ENCODE measurements at regions not wholly inside any gene's neighbourhood (a gene's known extent, or its start where the extent isn't known, plus 50 kb on each side); places are given as distances from the start of the nearest gene placed in this dataset.

- H4K20me1 ChIP-seq (ENCODE audit: control insufficient read depth, insufficient read depth, low read depth, low read length): no peaks in the 10 kb centered on the region
- no peak for TF ChIP-seq CTCF (IDR thresholded peaks at IDR 0.05; ENCODE audit: low read depth, low read length, poor library complexity, severe bottlenecking)
- no peak for TF ChIP-seq EZH2phosphoT487 (IDR thresholded peaks at IDR 0.05; ENCODE audit: borderline replicate concordance, low read length)
- H3K79me2 ChIP-seq (ENCODE audit: control insufficient read depth, low read length): no peaks in the 10 kb centered on the region
- no peak overlapping the region for H3K4me2 ChIP-seq (ENCODE audit: low read length)
- no peaks in the 10 kb centered on the region for H3F3A ChIP-seq (ENCODE audit: control insufficient read depth, insufficient read depth)
- H3K9me3 ChIP-seq (ENCODE audit: control insufficient read depth, insufficient read depth, low read length): no peaks in the 10 kb centered on the region
- H3K4me3 ChIP-seq (ENCODE audit: low read length): no peak overlapping the region
- no peak overlapping the region for H3K27ac ChIP-seq (ENCODE audit: low read depth, low read length)
- H3K9me2 ChIP-seq (replicated peaks; ENCODE audit: control insufficient read depth, low read length): no peaks in the 10 kb centered on the region
- no peaks in the 10 kb centered on the region for H3K36me3 ChIP-seq (ENCODE audit: control insufficient read depth, low read length)
- no peaks in the 10 kb centered on the region for H3K4me1 ChIP-seq (ENCODE audit: control insufficient read depth, low read length)
- H3K27me3 ChIP-seq (ENCODE audit: control insufficient read depth, low read length): peaks cover 16% of the 10 kb centered on the region
These were observed 376.4 kb downstream of the PREX1 start for GRCh38 chr20:48451401-48451800.

DNA sequence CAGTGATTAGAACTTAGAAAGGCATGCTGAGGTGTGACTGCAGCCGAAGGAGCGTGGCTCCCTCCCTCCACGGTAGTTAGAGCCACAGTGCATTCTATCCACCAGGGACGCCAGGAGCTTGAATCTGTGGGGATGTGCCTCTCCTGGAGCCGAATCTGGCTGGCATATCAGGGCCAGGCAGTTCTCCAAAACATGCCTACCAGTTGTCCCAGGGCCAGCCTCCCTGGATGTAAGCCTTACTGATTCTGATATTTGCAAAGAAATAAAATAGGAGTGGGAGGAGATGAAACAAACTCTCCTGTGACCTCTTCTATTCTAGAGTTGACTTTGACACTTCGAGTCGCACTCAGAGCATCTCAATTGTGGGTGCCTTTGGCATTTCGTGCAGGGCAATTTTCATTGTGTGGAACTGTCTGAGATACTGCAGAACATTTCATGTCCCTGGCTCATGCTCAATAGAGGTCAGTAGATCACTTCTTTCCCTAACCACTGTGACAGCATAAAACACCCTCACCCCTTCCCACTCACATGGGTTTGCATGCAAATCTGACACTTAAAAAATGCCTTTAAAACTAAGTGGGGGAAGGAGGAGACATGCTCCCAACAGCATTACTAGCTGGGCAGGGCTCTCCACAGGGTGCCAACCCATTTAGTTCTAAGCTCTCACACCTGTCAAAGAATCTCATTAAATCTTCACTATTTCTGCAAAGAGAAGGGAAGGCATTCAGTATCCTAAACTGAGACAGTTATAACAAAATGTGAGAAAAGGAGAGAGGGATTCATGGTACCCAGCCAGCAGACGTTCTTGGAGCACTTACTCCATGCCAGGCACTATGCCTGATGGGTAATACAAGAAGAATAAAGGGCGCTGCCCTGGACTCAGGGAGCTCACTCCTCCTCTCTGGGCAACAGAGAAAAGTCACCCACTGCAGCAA is 378.9 kb downstream of the PREX1 start:
- H4K20me1 ChIP-seq (ENCODE audit: control insufficient read depth, insufficient read depth, low read depth, low read length): no peaks in the 10 kb centered on the region
- H3K36me3 ChIP-seq (ENCODE audit: control insufficient read depth, low read length): no peaks in the 10 kb centered on the region
- no peaks in the 10 kb centered on the region for H3K9me2 ChIP-seq (replicated peaks; ENCODE audit: control insufficient read depth, low read length)
- H3K4me2 ChIP-seq (ENCODE audit: low read length): no peak overlapping the region
- H3F3A ChIP-seq (ENCODE audit: control insufficient read depth, insufficient read depth): no peaks in the 10 kb centered on the region
- H3K9me3 ChIP-seq (ENCODE audit: control insufficient read depth, insufficient read depth, low read length): peaks cover 5% of the 10 kb centered on the region; the same call in 1 of the 2 replicates
- H3K79me2 ChIP-seq (ENCODE audit: control insufficient read depth, low read length): no peaks in the 10 kb centered on the region
- H3K4me3 ChIP-seq (ENCODE audit: low read length): no peak overlapping the region
- H3K4me1 ChIP-seq (ENCODE audit: control insufficient read depth, low read length): no peaks in the 10 kb centered on the region
- no peak overlapping the region for H3K27ac ChIP-seq (ENCODE audit: low read depth, low read length)
- TF ChIP-seq CTCF (IDR thresholded peaks at IDR 0.05; ENCODE audit: low read depth, low read length, poor library complexity, severe bottlenecking): no peak
- no peak for TF ChIP-seq EZH2phosphoT487 (IDR thresholded peaks at IDR 0.05; ENCODE audit: borderline replicate concordance, low read length)
- peaks cover 9% of the 10 kb centered on the region for H3K27me3 ChIP-seq (ENCODE audit: control insufficient read depth, low read length)

- no peaks in the 10 kb centered on the region for H3K79me2 ChIP-seq (ENCODE audit: control insufficient read depth, low read length)
- H3K4me2 ChIP-seq (ENCODE audit: low read length): no peak overlapping the region
- H3K9me2 ChIP-seq (replicated peaks; ENCODE audit: control insufficient read depth, low read length): no peaks in the 10 kb centered on the region
- H3K4me3 ChIP-seq (ENCODE audit: low read length): no peak overlapping the region
- peaks cover 13% of the 10 kb centered on the region for H3K27me3 ChIP-seq (ENCODE audit: control insufficient read depth, low read length)
- H4K20me1 ChIP-seq (ENCODE audit: control insufficient read depth, insufficient read depth, low read depth, low read length): no peaks in the 10 kb centered on the region
- TF ChIP-seq CTCF (IDR thresholded peaks at IDR 0.05; ENCODE audit: low read depth, low read length, poor library complexity, severe bottlenecking) (no peak), EZH2phosphoT487 (IDR thresholded peaks at IDR 0.05; ENCODE audit: borderline replicate concordance, low read length) (no peak)
- H3F3A ChIP-seq (ENCODE audit: control insufficient read depth, insufficient read depth): no peaks in the 10 kb centered on the region
- H3K36me3 ChIP-seq (ENCODE audit: control insufficient read depth, low read length): no peaks in the 10 kb centered on the region
- no peaks in the 10 kb centered on the region for H3K4me1 ChIP-seq (ENCODE audit: control insufficient read depth, low read length)
- H3K27ac ChIP-seq (ENCODE audit: low read depth, low read length): no peak overlapping the region
- peaks cover 5% of the 10 kb centered on the region; the same call in 1 of the 2 replicates for H3K9me3 ChIP-seq (ENCODE audit: control insufficient read depth, insufficient read depth, low read length)
These were observed 380.3 kb downstream of the PREX1 start for GRCh38 chr20:48447456-48447855.
